ENCODE measurements at regions not wholly inside any gene's neighbourhood (a gene's known extent, or its start where the extent isn't known, plus 50 kb on each side); places are given as distances from the start of the nearest gene placed in this dataset.
A peak's percentile ranks its signal among the peaks of the same experiment; 100 is the strongest.

- DNase-seq (ENCODE audit: extremely low spot score): no peak
- Histone ChIP-seq H3K27me3 (no peaks in the 10 kb centered on the region), H3K36me3 (no peaks in the 10 kb centered on the region), H3K4me1 (no peaks in the 10 kb centered on the region), H3K9me3 (no peaks in the 10 kb centered on the region), H3K27ac (replicated peaks in 1 of 4) (no peak overlapping the region), H3K4me3 (no peak overlapping the region)
- WGBS: 64% methylated on average over 3 of the region's 3 CpGs
- TF ChIP-seq CTCF (IDR thresholded peaks at IDR 0.05) (no peak), POLR2A (IDR thresholded peaks at IDR 0.05; ENCODE audit: low read depth) (no peak), POLR2AphosphoS5 (IDR thresholded peaks at IDR 0.05) (no peak), EP300 (IDR thresholded peaks at IDR 0.05) (no peak)
- intact Hi-C loops (cut with DNase I): no loop called here
Observed at GRCh38 chr6:21648475-21649050, 55.0 kb downstream of the SOX4 start.

- Histone ChIP-seq H3K9me3 (no peaks in the 10 kb centered on the region), H3K27me3 (no peaks in the 10 kb centered on the region), H3K4me1 (no peaks in the 10 kb centered on the region), H3K36me3 (no peaks in the 10 kb centered on the region), H3K27ac (replicated peaks in 1 of 4) (no peak overlapping the region), H3K4me3 (no peak overlapping the region)
- TF ChIP-seq CTCF (IDR thresholded peaks at IDR 0.05) (no peak), POLR2AphosphoS5 (IDR thresholded peaks at IDR 0.05) (no peak), POLR2A (IDR thresholded peaks at IDR 0.05; ENCODE audit: low read depth) (no peak), EP300 (IDR thresholded peaks at IDR 0.05) (no peak)
- intact Hi-C loops (cut with DNase I): no loop called here
- DNase-seq (ENCODE audit: extremely low spot score): no peak
- 71% methylated on average over 4 of the region's 4 CpGs for WGBS
Observed at GRCh38 chr6:21653323-21653722, 59.8 kb downstream of the SOX4 start.

DNA sequence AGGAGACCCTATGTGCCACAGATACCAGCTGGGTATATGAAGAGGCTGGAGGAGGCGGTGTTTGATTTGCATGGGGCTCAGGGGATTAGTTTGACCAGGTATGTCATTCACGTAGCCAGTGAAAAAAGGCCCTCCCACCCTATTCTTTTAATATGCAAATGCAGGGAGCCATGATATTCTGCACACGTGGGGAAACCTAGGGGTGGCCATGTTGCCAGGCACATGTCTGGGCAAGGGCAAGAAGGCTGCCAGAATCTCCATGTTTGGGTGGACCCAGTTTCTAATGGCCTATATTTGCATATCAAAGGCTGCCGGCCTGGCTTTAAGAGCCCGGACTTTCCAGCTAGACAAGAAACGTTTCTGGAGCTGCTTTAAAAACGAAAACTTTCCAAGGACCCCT, 60.4 kb downstream of the SOX4 start:
- no peak overlapping the region for H3K4me3 ChIP-seq
- 87% methylated on average over 7 of the region's 7 CpGs for WGBS
- no peak overlapping the region for H3K27ac ChIP-seq (replicated peaks in 1 of 4)
- H3K27me3 ChIP-seq: no peaks in the 10 kb centered on the region
- DNase-seq (ENCODE audit: extremely low spot score): no peak
- no peaks in the 10 kb centered on the region for H3K36me3 ChIP-seq
- no peaks in the 10 kb centered on the region for H3K4me1 ChIP-seq
- no peaks in the 10 kb centered on the region for H3K9me3 ChIP-seq
- intact Hi-C loops (cut with DNase I): no loop called here
- TF ChIP-seq POLR2AphosphoS5 (IDR thresholded peaks at IDR 0.05) (no peak), EP300 (IDR thresholded peaks at IDR 0.05) (no peak), CTCF (IDR thresholded peaks at IDR 0.05) (no peak), POLR2A (IDR thresholded peaks at IDR 0.05; ENCODE audit: low read depth) (no peak)

DNA sequence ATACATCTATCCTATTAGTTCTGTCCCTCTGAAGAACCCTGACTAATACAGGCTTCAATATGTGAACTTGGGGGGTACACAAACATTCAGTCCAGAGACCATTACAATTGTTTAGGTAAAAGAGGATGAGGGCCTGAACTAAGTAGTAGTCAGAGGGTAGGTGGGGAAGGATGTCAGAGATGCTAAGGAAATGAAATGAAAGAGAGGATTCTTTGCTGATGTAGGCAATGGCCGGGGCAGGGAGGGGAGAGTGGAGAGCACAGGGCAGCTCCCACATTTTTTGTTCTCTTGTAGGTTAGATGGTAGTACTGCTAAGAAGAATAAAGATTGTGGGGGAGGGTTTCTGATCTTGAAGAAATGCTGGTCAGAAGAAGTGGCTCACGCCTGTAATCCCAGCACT, 60.8 kb downstream of the SOX4 start:
- H3K9me3 ChIP-seq: no peaks in the 10 kb centered on the region
- intact Hi-C loops (cut with DNase I): no loop called here
- no peak for DNase-seq (ENCODE audit: extremely low spot score)
- no peak overlapping the region for H3K4me3 ChIP-seq
- 93% methylated on average over 2 of the region's 2 CpGs for WGBS
- H3K36me3 ChIP-seq: no peaks in the 10 kb centered on the region
- H3K4me1 ChIP-seq: no peaks in the 10 kb centered on the region
- TF ChIP-seq EP300 (IDR thresholded peaks at IDR 0.05): no peak
- no peak for TF ChIP-seq POLR2A (IDR thresholded peaks at IDR 0.05; ENCODE audit: low read depth)
- no peak for TF ChIP-seq POLR2AphosphoS5 (IDR thresholded peaks at IDR 0.05)
- TF ChIP-seq CTCF (IDR thresholded peaks at IDR 0.05): no peak
- no peaks in the 10 kb centered on the region for H3K27me3 ChIP-seq
- no peak overlapping the region for H3K27ac ChIP-seq (replicated peaks in 1 of 4)

DNA sequence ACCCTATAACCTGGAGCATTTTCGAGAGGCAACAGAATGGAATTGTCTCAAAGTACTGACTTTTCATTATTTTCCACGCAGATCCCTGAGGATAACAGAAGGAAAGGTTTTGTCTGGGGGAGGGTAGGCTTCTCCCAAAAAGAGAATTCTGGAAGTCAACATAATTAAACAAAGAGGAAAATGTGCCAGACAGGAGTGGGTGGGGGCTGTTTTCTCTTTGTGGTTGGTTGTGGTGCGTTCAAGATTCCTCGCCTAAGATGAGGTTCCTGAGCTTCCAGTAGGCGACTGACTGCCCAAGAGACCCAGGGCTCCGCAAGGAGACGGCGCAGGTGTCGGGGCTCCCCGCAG, 70.4 kb downstream of the SOX4 start:
- no peak for DNase-seq (ENCODE audit: extremely low spot score)
- peak overlapping the region; percentile 57 to 83 (median 80) for H3K27ac ChIP-seq (replicated peaks in 1 of 4)
- H3K9me3 ChIP-seq: no peaks in the 10 kb centered on the region
- peaks cover 27 to 50% (median 36%) of the 10 kb centered on the region in 4 donors for H3K4me1 ChIP-seq
- TF ChIP-seq POLR2AphosphoS5 (IDR thresholded peaks at IDR 0.05) (no peak), EP300 (IDR thresholded peaks at IDR 0.05) (no peak), POLR2A (IDR thresholded peaks at IDR 0.05; ENCODE audit: low read depth) (no peak), CTCF (IDR thresholded peaks at IDR 0.05) (no peak)
- H3K27me3 ChIP-seq: no peaks in the 10 kb centered on the region
- H3K4me3 ChIP-seq: peak overlapping the region; percentile 62 to 78 (median 70)
- no peaks in the 10 kb centered on the region for H3K36me3 ChIP-seq
- WGBS: 51% methylated on average over 10 of the region's 10 CpGs
- intact Hi-C loops (cut with DNase I): no loop called here

Measured in esophagus muscularis mucosa (tissue), 4 donors.